ENCODE measurements at regions not wholly inside any gene's neighbourhood (a gene's known extent, or its start where the extent isn't known, plus 50 kb on each side); places are given as distances from the start of the nearest gene placed in this dataset.

DNA sequence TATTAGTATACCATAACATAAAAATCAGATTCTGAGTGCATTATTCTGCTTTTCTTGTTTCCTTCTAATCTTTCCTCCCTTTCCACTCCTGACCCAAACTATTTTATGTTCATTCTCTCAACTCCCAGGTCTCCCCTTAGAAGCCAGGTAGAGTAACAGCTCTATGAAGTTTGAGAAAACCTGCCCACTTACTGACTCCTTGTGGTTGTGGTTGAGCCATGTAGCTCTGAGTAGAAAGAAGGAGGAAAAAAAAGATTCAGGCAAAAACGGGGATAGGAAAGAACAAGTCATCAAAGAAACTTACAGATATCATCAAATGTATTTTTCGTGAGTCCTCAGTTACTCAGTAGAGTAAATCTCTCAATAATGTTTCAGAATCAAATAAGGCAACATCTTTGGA, 216.7 kb downstream of the PMP22 start:
- no peak for DNase-seq (ENCODE audit: low read depth in 2 of 2)

DNA sequence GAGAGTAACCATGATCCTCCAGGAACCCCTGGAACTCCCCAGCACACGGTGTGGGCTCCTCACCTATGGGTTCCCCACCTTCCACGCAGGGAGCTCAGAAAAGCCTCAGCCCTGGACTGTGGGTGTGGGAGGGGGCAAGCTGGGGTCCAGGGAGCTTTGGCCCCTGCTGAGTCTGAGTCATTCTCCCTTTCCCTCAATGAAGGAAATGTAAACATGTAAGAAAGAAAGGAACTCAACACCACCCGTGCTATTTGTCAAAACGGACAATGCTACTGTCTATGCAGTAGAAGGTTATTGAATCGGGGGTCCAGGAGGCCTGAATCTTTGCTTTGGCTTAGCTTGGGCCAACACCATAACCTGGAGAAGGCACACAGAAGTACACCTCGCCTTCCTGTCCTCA, 222.8 kb downstream of the PMP22 start:
- DNase-seq (ENCODE audit: low read depth in 2 of 2): no peak

DNA sequence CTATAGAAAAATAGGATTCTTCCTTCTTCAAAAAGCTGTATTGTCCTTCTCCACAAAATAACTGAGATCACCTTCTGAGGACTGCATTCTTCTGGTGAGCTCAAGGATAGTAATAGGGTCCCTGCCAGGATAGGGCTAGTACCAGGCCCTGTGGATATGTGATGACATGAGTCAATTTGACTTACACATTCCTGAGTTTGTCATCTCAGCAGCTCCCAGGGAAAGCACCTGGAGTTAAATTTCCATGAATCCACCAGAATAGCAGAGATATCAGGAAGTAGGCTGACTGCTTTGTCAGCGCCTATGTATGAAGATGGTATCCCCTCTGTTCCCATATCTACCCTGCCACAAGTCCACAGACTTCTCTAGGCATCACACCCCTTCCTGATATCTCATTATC, 225.8 kb downstream of the PMP22 start:
- DNase-seq (ENCODE audit: low read depth in 2 of 2): no peak

DNA sequence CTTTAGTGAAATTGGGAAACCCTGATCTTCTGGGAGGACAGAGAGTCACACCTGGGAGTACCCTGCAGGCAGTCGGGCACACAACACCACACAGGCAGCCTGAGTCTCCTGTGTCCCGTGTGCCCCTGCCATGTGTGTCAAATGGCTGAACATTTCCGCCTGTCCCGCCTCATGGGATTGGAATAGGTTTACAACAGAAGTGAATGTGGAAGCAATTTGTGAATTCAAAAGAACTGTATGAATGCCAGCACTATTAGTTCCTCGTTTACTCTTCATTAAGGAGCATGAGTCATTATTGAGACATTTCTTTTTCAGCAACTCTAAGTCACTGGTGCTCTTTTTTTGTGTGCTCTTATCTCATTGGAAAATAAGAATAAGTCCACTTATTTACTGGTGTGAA, 226.5 kb downstream of the PMP22 start:
- no peak for DNase-seq (ENCODE audit: low read depth in 2 of 2)

DNA sequence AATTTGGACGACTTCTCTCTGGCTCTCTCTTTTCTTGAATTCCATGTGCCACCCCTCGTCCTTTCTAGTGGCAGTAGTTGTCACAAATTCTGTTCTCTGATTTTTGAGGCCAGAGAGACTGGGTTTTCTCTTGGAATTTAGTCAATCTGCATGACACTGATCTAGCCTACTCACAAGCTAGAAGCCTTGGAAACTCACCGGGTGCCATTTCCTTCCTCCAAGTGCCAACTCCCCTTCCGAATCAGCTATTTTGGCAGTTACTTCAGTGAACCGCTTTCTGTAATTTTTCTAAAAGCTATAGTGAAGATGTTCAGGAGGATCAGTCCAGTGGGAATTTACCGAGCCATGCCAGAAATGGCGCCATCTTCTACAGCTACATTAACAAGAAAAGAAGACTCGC, 228.9 kb downstream of the PMP22 start:
- no peak for DNase-seq (ENCODE audit: low read depth in 2 of 2)

DNA sequence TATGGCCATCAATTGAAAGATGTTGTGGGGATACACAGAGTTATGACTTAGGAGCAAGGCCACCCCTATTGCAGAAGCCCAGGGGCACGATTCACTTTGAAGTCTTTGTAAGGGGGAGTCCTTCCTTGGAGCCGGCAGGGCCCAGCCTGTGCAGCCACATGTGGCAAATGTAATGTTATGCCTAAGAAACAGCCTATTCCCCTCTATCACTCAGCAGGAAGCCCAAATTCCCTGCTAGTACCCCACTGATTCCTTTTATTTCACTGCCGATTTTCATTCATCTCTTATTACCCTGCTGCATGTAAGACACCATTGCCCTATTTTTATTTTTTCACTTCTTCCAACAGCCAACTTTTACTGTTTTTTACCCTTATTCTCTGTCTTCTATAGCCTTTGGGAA, 233.2 kb downstream of the PMP22 start:
- DNase-seq (ENCODE audit: low read depth in 2 of 2): no peak

DNA sequence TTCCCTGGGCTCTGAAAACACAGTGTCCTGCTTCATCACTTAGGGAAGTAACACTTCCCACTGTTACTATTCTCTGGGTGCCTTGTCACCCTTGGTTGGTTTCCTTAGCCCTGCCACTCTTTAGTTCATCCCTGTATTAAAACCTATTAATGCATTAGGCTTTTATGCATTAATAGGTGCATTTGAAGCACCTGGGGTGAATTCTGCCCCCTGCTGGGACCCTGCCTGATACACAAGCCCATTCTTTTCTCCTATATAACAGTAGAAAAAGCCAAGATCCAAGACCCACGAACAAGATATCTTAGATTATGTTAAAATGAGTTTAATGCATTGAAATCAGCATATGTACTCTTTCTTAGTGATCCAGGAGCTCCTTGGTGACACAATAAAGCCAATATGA, 235.7 kb downstream of the PMP22 start:
- DNase-seq (ENCODE audit: low read depth in 2 of 2): no peak

DNA sequence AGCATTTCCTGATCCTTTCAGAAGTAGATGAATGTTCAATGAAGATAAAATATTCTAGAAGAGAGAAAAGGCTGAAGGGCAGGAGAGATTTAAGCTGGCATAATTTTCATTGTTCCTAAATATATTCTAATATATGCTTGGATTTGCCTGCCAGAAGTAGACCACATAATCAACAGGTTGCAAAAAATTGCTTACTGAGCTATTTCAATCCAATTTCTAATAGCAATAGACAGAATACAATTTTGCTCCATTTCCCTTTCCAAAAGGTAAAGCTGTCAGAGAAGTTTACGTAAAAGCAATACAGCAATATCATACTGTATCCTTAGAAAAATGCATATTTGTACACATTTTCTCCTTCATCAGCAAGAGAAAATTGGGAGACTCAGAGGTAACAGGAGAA, 237.3 kb downstream of the PMP22 start:
- DNase-seq (ENCODE audit: low read depth in 2 of 2): no peak

DNA sequence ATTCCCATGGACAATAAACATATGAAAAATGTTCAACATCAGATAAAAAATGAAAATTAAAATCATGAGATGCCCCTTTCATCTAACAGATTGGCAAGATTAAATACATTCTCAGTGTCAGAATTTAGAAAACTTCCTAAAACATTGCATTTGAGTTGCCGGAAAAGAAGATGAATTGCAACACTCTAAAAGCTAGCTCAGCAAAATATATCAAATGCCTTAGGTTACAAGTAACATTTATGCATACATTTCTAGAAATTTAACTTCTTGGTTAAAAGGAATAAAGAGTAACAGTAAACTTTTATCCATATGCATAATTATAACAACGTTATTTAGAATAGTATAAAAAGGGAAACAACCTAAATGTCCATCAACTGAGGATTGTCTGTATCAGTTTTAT, 239.0 kb downstream of the PMP22 start:
- no peak for DNase-seq (ENCODE audit: low read depth in 2 of 2)

DNA sequence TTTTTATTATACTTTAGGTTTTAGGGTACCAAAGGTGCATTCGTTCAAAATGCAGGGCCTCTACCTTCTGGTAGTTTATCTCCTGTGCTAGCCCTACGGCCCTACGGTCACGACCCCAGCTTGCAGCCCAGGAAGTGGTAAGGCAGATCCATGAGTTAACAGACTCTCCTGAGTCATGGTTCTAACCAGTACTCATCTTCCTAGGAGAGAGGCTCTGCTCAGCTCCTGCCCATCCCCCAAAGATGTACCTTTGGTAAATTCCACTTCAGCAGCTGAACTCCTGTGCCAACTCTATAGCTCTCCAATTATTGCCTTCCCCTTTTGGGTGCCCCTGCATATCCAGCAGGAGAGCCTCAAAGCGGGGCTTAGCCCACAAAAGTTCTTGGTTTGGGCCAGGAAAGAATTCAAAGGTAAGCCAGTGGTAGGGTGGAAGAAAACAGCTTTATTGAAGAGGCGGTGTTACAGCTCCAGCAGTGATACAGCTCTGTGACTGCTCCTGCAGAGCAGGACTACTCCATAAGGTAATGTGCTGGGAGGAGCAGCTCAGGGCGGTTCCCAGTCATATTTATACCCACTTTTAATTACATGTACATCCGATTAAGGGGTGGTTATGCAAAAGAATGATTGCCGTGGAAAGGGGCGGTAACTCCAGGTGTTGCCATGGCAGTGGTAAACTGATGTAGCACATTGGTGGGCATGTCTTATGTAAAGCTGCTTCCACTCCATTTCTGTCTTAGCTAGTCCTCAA, 241.4 kb downstream of the PMP22 start:
- no peak for DNase-seq (ENCODE audit: low read depth in 2 of 2)

DNA sequence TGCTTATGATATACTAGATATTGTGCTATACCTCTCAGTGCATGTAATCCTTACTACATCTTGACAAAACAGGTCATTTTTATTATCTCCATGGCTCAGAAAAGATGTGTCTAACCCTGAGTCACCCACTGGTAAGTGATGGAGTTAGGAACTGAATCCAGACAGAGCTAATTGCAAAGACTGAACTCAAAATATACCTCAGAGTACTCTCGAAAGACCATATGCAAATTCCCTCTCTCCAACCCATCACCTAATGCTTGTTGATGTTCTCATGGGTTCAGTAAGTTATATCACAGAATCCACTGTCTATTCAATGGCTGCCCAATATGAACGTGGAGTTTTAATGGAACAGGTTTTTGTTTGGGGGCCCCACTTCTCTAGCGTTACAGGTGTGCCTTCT, 246.0 kb downstream of the PMP22 start:
- DNase-seq (ENCODE audit: low read depth in 2 of 2): no peak

DNA sequence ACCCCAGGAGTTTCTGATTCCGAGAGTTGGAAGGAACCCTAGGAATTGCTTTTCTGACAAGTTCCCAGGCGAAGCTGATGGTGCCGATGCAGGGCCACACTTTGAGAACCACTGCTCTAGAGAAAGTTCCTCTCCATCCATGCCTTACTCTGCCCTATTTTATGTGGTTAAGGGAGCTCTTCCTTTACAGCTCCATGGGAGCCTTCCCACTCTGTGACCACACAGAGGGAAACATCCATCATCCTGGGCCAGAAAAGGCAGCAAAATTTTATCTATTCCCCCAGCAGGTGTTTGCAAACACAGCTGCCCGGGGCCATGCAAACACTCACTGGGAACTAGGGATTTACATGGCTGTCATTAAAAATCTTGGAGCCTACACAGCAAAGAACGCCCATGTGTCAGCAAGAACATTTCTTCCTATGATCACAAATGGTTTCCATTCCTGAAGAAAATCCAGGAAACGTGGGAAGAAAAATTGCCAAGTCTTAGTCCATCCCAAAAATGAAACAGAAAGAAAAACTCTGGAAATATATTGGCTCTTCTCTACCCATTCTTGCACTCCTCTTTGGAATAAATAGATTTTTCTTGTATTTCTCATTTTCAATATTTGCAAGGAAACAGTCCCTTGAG, 252.7 kb downstream of the PMP22 start:
- no peak for DNase-seq (ENCODE audit: low read depth in 2 of 2)

DNA sequence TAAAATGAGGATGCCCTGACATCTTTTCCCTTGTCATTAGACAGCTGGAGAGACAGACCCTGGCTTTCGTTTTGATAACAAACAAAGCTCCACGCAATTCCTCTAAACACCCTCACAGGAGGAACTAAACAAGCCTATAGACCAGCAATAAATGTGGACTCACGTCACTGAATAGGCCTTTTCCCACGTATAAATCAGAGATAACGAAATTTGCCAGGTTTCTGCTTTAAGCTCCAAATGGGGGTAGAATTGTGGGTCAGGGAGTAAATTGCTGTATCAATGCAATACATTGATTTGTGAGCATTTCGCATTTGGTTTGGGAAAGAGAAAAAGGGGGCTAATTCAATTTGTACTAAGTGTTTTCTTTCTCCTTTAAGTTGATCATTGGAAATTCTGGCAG, 256.0 kb downstream of the PMP22 start:
- no peak for DNase-seq (ENCODE audit: low read depth in 2 of 2)

DNA sequence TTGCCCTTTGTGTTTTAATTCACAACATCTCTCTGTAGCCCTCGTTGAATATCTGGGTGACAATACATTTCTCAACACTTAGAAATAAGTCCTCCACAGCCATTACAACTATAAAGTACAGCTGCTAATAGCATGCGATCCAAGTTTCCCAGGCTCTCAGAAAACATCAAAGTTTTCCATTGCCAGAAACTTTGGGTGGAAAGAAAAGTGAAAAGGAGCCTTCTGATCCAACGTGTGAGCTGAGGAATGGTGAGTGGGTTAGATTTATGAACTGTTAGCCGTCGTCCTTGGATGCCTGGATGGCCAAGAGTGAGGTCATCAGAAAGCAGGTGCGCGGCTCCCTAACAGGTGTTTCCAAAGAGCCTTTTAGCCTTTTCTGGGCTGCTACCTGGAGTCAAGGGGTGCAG, 258.0 kb downstream of the PMP22 start:
- DNase-seq (ENCODE audit: low read depth in 2 of 2): no peak

DNA sequence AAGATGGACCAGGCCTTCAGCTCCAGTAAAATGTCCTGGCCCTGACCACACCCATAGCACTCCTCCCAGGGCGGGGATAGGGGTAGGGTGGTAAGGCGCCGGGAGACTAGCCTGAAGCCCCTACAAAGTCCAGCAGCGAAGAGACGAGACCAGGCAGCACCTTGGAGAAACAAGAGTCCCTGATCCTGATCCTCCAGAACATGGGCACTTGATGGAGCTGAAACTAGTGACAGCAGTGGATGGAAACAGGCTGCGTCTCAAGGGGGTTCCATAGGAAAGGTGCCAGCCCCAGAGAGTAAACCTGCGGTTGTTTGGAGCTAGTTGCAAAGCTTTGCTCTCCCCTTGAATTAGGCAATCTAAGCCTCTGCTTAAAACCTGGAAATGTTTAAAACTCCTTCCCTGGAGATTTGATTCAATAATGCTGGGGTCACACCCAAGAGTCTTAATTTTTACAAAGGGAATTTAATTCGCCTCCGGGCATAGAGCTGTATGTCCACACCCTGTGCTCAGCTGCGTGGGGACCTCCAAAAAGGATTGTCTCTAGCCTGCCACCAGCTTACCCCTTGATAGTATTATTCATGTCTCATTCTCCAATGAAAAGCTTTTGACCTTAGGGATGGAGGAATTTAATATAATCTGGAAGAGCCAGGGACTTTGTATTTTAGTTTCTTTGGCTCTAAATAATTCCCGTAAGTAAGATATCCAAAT, 258.6 kb downstream of the PMP22 start:
- no peak for DNase-seq (ENCODE audit: low read depth in 2 of 2)

DNA sequence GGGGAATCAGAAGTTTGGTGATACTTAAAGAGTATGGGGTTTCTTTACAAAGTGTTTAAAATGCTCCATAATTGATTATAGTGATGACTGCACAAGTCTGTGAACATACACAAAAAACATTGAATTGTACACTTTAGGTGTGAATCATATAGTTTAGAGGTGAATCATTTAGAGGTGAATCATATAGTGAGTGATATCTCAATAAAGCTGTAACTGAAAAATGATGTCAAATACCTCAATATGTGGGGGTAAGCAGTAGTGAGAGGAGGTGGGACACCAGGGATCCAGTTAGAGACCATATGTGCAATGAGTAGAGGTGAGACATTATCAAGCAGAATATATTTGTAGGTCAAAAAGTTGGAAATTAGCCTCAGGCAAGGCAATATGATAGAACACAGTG, 264.5 kb downstream of the PMP22 start:
- DNase-seq (ENCODE audit: low read depth in 2 of 2): no peak

DNA sequence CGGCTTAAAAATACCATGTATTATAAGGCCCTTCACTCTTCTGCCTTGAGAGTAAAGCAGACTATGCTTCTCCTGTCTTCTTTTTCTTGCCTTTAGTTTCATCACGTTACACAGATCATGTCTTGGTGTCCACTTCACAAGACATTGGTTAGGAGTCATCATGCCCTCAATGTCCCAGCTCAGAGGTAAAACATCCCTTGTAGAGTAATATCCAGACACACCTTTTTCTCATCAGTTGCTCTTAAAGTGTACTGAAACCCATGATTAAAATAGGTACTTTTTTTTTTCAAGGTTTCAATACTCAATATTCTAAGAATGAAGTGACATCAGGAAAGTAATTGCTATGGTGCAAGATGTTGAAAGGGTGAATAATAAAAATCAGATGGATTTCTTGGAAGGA, 267.8 kb downstream of the PMP22 start:
- no peak for DNase-seq (ENCODE audit: low read depth in 2 of 2)

DNA sequence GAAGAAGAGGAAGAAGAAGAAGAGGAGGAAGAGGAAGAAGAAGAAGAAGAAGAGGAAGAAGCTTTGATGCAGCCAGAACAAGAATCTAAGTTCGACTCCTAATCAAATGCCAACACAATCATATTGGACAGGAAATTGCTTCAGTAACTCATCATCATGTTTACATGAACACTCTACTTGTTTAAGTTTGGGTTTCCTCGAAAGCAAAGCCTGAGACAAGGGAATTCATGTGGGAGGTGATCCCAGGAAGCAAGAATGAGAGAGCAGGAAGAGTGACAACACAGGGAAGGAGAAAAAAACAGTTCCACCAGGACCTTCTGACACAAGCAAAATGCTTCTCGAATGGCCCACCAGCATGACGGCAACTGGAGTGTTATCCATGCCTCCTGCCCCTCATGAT, 279.0 kb downstream of the PMP22 start:
- DNase-seq (ENCODE audit: low read depth in 2 of 2): no peak

DNA sequence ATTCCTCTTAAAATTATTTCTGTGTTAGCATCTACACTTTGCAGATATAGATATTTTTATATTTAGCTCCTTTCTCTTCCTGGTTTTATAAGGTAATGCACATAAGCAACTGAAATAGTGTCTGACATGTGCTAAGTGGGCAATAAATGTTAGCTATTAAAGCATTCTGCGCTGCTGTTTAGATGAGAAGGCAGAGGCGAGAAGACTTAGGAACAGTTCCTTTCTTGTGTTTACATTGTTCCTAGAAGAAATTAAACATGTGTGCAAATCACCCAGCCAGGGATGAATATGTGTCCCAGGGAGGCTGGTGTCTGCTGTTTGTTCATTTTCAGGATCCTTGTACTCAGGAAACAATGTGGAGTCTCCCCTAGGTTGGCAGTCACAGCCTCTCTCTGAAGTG, 292.3 kb downstream of the PMP22 start:
- DNase-seq (ENCODE audit: low read depth in 2 of 2): no peak

DNA sequence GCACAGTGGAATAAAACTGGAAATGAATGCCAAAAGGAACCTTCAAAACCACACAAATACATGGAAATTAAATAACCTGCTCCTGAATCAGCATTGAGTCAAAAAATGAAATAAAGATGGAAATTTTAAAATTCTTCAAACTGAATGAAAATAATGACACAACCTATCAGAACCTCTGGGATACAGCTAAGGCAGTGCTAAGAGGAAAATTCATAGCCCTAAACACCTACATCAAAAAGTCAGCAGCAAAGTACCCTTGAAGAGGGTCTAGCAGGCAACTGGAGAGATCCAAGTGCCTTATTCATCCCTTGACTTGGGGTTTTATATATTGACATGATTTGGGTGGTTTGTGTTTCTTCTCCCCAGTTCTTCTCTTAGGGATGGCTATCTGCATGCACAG, 294.1 kb downstream of the PMP22 start:
- DNase-seq (ENCODE audit: low read depth in 2 of 2): no peak

DNA sequence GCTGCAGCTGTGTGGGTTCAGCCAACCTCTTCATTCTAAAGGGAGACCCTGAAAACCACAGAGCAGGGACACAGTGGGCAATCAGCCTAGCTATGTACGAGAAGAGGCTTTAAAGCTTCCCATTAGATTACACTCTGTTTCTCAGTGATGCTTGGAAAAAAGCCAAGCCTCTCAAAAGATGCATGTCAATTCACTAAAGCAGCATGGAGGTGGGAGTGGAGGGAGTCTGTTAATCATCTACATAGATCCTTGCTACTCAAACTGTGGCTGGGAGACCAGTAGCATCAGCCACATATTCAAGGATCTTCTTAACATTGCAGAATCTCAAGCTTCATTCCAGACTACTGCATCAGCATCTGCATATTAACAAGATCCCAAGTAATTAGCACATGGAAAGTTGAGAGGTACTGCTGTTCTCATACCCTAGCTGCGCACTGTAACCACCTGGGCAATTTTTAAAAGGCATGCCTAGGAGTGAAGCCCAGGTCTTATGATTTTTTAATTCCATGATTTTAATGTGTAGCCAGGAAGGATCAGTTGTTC, 305.9 kb downstream of the PMP22 start:
- no peak for DNase-seq (ENCODE audit: low read depth in 2 of 2)

DNA sequence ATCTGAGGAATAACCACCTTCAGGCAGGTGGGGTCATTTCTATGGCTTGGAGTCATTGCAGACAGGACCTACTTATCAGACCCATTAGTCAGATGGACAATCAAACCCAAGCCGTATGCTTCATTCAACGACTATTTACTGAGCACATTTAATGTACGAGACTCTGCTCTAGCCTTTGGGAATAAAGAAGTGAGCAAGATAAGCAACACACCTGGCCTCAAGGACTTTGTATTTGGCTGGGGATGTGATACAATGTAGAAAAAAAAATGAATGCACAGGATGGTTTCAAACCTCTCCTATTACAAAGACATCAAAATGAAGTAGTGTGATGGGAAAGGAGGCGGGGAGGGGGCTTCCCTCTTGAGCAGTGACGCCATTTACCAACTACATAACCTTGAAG, 311.7 kb downstream of the PMP22 start:
- no peak for DNase-seq (ENCODE audit: low read depth in 2 of 2)

DNA sequence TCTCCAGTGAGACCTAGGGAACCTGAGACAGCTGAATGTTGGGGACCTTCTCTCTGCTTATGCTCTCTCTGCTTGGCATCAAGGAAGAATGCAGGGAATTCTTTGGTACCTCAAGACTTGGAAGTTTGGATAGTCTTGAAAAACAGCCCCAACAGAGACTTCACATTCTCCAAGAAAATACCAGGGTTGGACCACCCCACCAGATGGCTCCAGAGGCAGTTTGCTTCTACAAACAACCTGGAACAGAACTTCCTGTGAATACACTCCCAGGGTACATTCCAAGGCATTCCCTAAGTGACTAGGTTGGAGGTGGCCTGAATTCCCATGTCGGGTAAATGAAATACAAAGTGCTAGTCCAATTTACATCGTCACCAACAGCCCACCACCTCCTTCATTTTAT, 314.4 kb downstream of the PMP22 start:
- no peak for DNase-seq (ENCODE audit: low read depth in 2 of 2)
